ENCODE measurements at regions not wholly inside any gene's neighbourhood (a gene's known extent, or its start where the extent isn't known, plus 50 kb on each side); places are given as distances from the start of the nearest gene placed in this dataset.

DNA sequence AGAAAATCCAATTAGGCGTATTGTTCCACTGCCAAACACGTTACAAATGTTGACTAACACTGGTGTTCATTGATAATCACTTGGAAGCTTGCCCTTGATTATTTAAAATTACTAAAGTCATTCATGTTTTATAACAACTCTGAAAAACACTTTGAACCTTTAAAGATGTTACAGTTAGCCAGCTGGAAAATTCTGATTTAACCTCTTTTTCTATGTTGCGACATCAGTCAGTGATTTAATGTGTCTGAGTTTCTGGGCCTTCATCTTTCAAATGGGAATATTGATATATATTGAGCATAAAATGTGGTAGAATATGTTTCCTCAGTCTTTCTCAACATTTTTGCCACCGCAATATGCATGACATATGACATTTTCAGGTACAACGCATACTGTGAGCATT is 274.1 kb upstream of the TENM3 start:
- no peak for TF ChIP-seq POLR2AphosphoS5 (IDR thresholded peaks at IDR 0.05; ENCODE audit: low read depth)
- TF ChIP-seq, protein P1, sequence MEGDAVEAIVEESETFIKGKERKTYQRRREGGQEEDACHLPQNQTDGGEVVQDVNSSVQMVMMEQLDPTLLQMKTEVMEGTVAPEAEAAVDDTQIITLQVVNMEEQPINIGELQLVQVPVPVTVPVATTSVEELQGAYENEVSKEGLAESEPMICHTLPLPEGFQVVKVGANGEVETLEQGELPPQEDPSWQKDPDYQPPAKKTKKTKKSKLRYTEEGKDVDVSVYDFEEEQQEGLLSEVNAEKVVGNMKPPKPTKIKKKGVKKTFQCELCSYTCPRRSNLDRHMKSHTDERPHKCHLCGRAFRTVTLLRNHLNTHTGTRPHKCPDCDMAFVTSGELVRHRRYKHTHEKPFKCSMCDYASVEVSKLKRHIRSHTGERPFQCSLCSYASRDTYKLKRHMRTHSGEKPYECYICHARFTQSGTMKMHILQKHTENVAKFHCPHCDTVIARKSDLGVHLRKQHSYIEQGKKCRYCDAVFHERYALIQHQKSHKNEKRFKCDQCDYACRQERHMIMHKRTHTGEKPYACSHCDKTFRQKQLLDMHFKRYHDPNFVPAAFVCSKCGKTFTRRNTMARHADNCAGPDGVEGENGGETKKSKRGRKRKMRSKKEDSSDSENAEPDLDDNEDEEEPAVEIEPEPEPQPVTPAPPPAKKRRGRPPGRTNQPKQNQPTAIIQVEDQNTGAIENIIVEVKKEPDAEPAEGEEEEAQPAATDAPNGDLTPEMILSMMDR (IDR thresholded peaks at IDR 0.05; ENCODE audit: insufficient read depth, low read length): no peak

All from HL-60 (cell line).